ENCODE measurements at regions not wholly inside any gene's neighbourhood (a gene's known extent, or its start where the extent isn't known, plus 50 kb on each side); places are given as distances from the start of the nearest gene placed in this dataset.

GRCh38 chr1:29712284-29712651, 475.9 kb downstream of the PTPRU start:
- no peak for TF ChIP-seq TAF1 (IDR thresholded peaks at IDR 0.05; ENCODE audit: low read depth, low read length)
- TF ChIP-seq POLR2A (IDR thresholded peaks at IDR 0.05; ENCODE audit: low read depth, low read length), result no peak
- no peak for TF ChIP-seq POLR2AphosphoS5 (IDR thresholded peaks at IDR 0.05; ENCODE audit: low read depth, low read length)
- TF ChIP-seq PAX5 (IDR thresholded peaks at IDR 0.05; ENCODE audit: insufficient read depth, low read length, severe bottlenecking), result no peak
- no peak for TF ChIP-seq SPI1 (IDR thresholded peaks at IDR 0.05; ENCODE audit: low read depth, low read length)
